HCT116 (cell line): ENCODE measurements at regions not wholly inside any gene's neighbourhood (a gene's known extent, or its start where the extent isn't known, plus 50 kb on each side); places are given as distances from the start of the nearest gene placed in this dataset.

Experiments
- ATAC-seq: fragments of 200-7000 bp; cut with Tn5 transposase; 2 replicates; pipeline ENCODE4 v1.9.1; 2020; ENCODE audit warnings: mild to moderate bottlenecking, moderate library complexity
- BruUV-seq: library from RNA; stranded (reverse); fragments of 400-500 nt; replicated peaks from 2 replicates; lab custom pipeline; 2021; lab: Mats Ljungman, UMichigan
- CTCF ChIA-PET: fragments of 300-600 bp; sonication (Branson Sonifier 250); formaldehyde crosslinking; loops from one replicate; lab custom pipeline; 2021; ENCODE audit warnings: antibody characterized with exemption; lab: Charles Lee
- POLR2A ChIA-PET: fragments of 300-600, 350-600 bp; sonication (Branson Sonifier 250); formaldehyde crosslinking; loops from one replicate; lab custom pipeline; 2021; ENCODE audit warnings: antibody characterized with exemption; lab: Charles Lee
- RAD21 ChIA-PET, 2 experiments: fragments of 300-600 bp; sonication (Branson Sonifier 250); formaldehyde crosslinking; loops; one replicate each; lab custom pipeline; 2023; ENCODE audit warnings: low total read pairs in 2 of 2; ENCODE audit not compliant: uncharacterized antibody in 2 of 2, unreplicated experiment in 2 of 2, low non-redundant PET in 1 of 2; lab: Charles Lee
- DNase-seq: peaks from one replicate; pipeline ENCODE4 v3.0.0-alpha.2; 2010; ENCODE audit warnings: low read depth, low spot score
- H2AFZ ChIP-seq: fragments of 200-600 bp; shearing (Covaris generic), sonication (generic); 2 replicates; pipeline ENCODE4 v1.6.1; 2017; ENCODE audit warnings: low read depth, mixed run types, mixed read lengths, antibody characterized with exemption, low read length; ENCODE audit not compliant: poor library complexity, severe bottlenecking
- H3K27ac ChIP-seq: 2 replicates; pipeline ENCODE4 v1.5.1; 2012; ENCODE audit warnings: low read depth, low read length
- H3K27me3 ChIP-seq: fragments of 200-600 bp; sonication (generic); 2 replicates; pipeline ENCODE4 v1.6.1; 2016; ENCODE audit warnings: mixed run types, low read length, mixed read lengths; ENCODE audit not compliant: insufficient read depth
- H3K36me3 ChIP-seq, 2 experiments: fragments of 200-500 bp in 1 of 2; fragments of 200-600 bp in 1 of 2; sonication (Bioruptor generic) in 1 of 2; sonication (generic) in 1 of 2; 2 replicates each; pipeline versions ENCODE4 v1.5.1 to v1.6.1; 2014 to 2016; ENCODE audit warnings: low read length in 2 of 2, inconsistent platforms in 1 of 2, mixed read lengths in 1 of 2, mixed run types in 1 of 2; ENCODE audit not compliant: insufficient read depth in 2 of 2, control insufficient read depth in 1 of 2
- H3K4me1 ChIP-seq, 2 experiments: fragments of 200-600 bp in 1 of 2; sonication (generic) in 1 of 2; 2 replicates each; pipeline versions ENCODE4 v1.5.1 to v1.6.1; 2012 to 2017; ENCODE audit warnings: low read length in 2 of 2, inconsistent platforms in 1 of 2, mild to moderate bottlenecking in 1 of 2, mixed read lengths in 1 of 2, mixed run types in 1 of 2, moderate library complexity in 1 of 2; ENCODE audit not compliant: insufficient read depth in 2 of 2, control insufficient read depth in 1 of 2
- H3K4me2 ChIP-seq: fragments of 200-600 bp; sonication (generic); 2 replicates; pipeline ENCODE4 v1.6.1; 2017; ENCODE audit warnings: mixed run types, low read length, mixed read lengths
- H3K4me3 ChIP-seq, 2 experiments: fragments of 200-600 bp in 1 of 2; sonication (generic) in 1 of 2; replicated peaks in 1 of 2; 2 replicates each; pipeline ENCODE4 v1.5.1; 2011 to 2016; ENCODE audit warnings: low read length in 2 of 2, control low read depth in 1 of 2, low read depth in 1 of 2, mild to moderate bottlenecking in 1 of 2, mixed read lengths in 1 of 2, mixed run types in 1 of 2
- H3K79me2 ChIP-seq: fragments of 200-600 bp; sonication (generic); 2 replicates; pipeline ENCODE4 v1.6.1; 2017; ENCODE audit warnings: mild to moderate bottlenecking, mixed run types, low read length, moderate library complexity, mixed read lengths; ENCODE audit not compliant: insufficient read depth
- H3K9ac ChIP-seq: fragments of 200-600 bp; sonication (generic); 2 replicates; pipeline ENCODE4 v1.6.1; 2016; ENCODE audit warnings: low read length, mixed read lengths
- H3K9me2 ChIP-seq: fragments of 200-600 bp; sonication (generic), shearing (Covaris generic); 2 replicates; pipeline ENCODE4 v1.6.1; 2017; ENCODE audit warnings: mixed run types, mild to moderate bottlenecking, moderate library complexity; ENCODE audit not compliant: insufficient read depth
- H3K9me3 ChIP-seq, 2 experiments: fragments of 200-500 bp in 1 of 2; fragments of 200-600 bp in 1 of 2; sonication (Bioruptor generic) in 1 of 2; sonication (generic) in 1 of 2; 2 replicates each; pipeline ENCODE4 v1.6.1; 2014 to 2017; ENCODE audit warnings: low read length in 2 of 2, mixed read lengths in 2 of 2, inconsistent platforms in 1 of 2, low read depth in 1 of 2, mild to moderate bottlenecking in 1 of 2, mixed run types in 1 of 2, moderate library complexity in 1 of 2; ENCODE audit not compliant: control insufficient read depth in 1 of 2, insufficient read depth in 1 of 2
- H4K20me1 ChIP-seq: fragments of 200-600 bp; sonication (generic), shearing (Covaris generic); 2 replicates; pipeline ENCODE4 v1.6.1; 2017; ENCODE audit warnings: mixed run types, mild to moderate bottlenecking, moderate library complexity; ENCODE audit not compliant: insufficient read depth
- CBX3 ChIP-seq: IDR thresholded peaks from 2 replicates; pipeline ENCODE4 v1.6.1; 2012; ENCODE audit warnings: low read depth
- EZH2phosphoT487 ChIP-seq: fragments of 200-600 bp; IDR thresholded peaks from 2 replicates; pipeline ENCODE4 v1.6.1; 2018; ENCODE audit warnings: antibody characterized with exemption, borderline replicate concordance
- SP1 ChIP-seq: IDR thresholded peaks from 2 replicates; pipeline ENCODE4 v1.6.1; 2012; ENCODE audit warnings: low read depth
- ZNF274 ChIP-seq: fragments of 200-500 bp; sonication (Bioruptor generic); IDR thresholded peaks from 2 replicates; pipeline ENCODE4 v1.6.1; 2014; ENCODE audit warnings: mild to moderate bottlenecking, low read depth, low read length, inconsistent platforms
- intact Hi-C: fragments of 100-400 bp; cut with micrococcal nuclease; formaldehyde crosslinking; loops from 2 replicates; pipeline ENCODE4 v1.10.0; 2022

- Histone ChIP-seq H3K9me3 (no peaks in the 10 kb centered on the region), H3K79me2 (no peaks in the 10 kb centered on the region), H4K20me1 (no peaks in the 10 kb centered on the region), H2AFZ (no peak overlapping the region), H3K4me3 (no peak overlapping the region), H3K27ac (no peak overlapping the region), H3K36me3 (no peaks in the 10 kb centered on the region), H3K27me3 (no peaks in the 10 kb centered on the region), H3K9ac (no peak overlapping the region), H3K9me2 (no peaks in the 10 kb centered on the region), H3K4me1 (peaks cover 11 to 38% of the 10 kb centered on the region in 2 experiments), H3K4me2 (no peak overlapping the region)
- CTCF ChIA-PET = no interaction called here
- BruUV-seq = no TSS peak
- POLR2A ChIA-PET = no interaction called here
- no peak for ATAC-seq
- DNase-seq = no peak
- intact Hi-C loops = no loop called here
- TF ChIP-seq ZNF274 (no peak), EZH2phosphoT487 (no peak), SP1 (no peak)
- RAD21 ChIA-PET = no interaction called here
These were observed 60.8 kb downstream of the RHOB start for GRCh38 chr2:20507711-20508110.

GRCh38 chr2:20509301-20509769 is 62.5 kb downstream of the RHOB start:
- no TSS peak for BruUV-seq
- Histone ChIP-seq H3K9me3 (no peaks in the 10 kb centered on the region), H3K9ac (peak overlapping the region; percentile 7; the same call in 1 of the 2 replicates), H3K27me3 (no peaks in the 10 kb centered on the region), H3K79me2 (no peaks in the 10 kb centered on the region), H3K4me3 (no peak overlapping the region), H2AFZ (peak overlapping the region; percentile 85), H3K4me1 (peaks cover 11 to 37% of the 10 kb centered on the region in 2 experiments), H3K4me2 (peak overlapping the region; percentile 69), H3K27ac (no peak overlapping the region), H4K20me1 (no peaks in the 10 kb centered on the region), H3K9me2 (no peaks in the 10 kb centered on the region), H3K36me3 (no peaks in the 10 kb centered on the region)
- ChIA-PET POLR2A (interaction anchor here (0.8 to 2.6 kb wide), 7 partner anchors 13 to 67 kb away, joined by 3 to 25 read pairs (median 5); partner anchors contain the start of gene RHOB), RAD21 (no interaction called here), CTCF (interaction anchor here (0.8 to 1.8 kb wide), 2 partner anchors 87 to 109 kb away, joined by 3 to 4 read pairs; no protein-coding TSS in a partner anchor)
- DNase-seq (no peak), ATAC-seq (peak; percentile 8; the same call in 1 of the 2 replicates)
- intact Hi-C loops = no loop called here
- TF ChIP-seq CBX3 = no peak
